ENCODE measurements at regions not wholly inside any gene's neighbourhood (a gene's known extent, or its start where the extent isn't known, plus 50 kb on each side); places are given as distances from the start of the nearest gene placed in this dataset.

DNA sequence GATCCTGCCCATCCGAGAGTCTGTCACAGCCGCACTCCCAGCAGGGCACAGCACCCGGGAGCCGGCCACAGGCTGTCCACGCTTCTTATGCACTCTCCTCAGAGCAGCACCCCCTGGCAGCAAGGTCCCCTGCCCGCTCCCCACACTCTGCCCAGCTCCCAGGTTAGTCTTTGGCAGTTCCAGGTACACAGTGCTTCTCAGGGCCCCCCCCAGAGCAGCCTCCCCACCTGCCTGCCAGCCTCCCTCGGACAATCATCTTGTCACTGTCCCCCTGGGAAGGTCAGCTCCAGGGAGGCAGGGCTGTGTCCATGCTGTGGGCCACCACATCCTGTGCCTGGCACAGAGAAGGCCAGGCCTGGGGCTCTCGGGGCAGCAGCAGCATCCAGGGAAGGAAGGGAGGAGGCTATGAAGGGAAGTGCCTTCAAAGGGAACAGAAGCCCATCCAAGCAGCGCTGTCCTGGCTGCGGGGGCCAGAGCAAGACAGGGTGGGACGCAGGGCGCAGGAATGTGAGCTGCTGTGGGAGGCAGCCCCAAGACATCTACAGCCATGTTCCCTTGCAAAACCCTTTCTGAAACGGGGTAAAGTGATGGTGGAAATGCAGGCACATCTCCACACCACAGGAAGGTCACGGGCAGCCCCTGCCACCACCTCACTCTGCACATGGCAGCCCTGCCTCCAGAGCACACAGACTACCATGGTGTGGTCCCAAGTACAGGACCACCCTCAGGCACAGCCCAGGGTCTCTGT, 68.6 kb upstream of the ADAMTS2 start:
- DNase-seq (ENCODE audit: low read depth, low spot score) (no peak), FAIRE-seq (no peak)
- H2AFZ ChIP-seq (ENCODE audit: low read depth, low read length): no peak overlapping the region
- H4K20me1 ChIP-seq (replicated peaks; ENCODE audit: control insufficient read depth, extremely low read depth, insufficient read depth, low read length): no peaks in the 10 kb centered on the region
- ChIA-PET POLR2A (no interaction called here), CTCF (no interaction called here)
- intact Hi-C loops (cut with micrococcal nuclease): no loop called here
- no peak overlapping the region for H3K4me2 ChIP-seq (ENCODE audit: insufficient read depth, low read length)
- no TSS peak for BruUV-seq (replicated peaks)
- dilution Hi-C loops (cut with MboI; ENCODE audit: extremely low pct_ligation_motif_present, low sequenced_read_pairs): no loop called here
- no peaks in the 10 kb centered on the region for H3K27me3 ChIP-seq (ENCODE audit: control insufficient read depth in 2 of 2, insufficient read depth in 2 of 2, low read length in 2 of 2)
- peaks cover 2% of the 10 kb centered on the region for H3K9me3 ChIP-seq (replicated peaks; ENCODE audit: control insufficient read depth, insufficient read depth, low read length)
- H3K9ac ChIP-seq (replicated peaks; ENCODE audit: extremely low read depth, insufficient read depth, low read length): no peak overlapping the region
- H3K27ac ChIP-seq (ENCODE audit: insufficient read depth, low read depth, low read length): no peak overlapping the region
- H3K9me1 ChIP-seq (replicated peaks; ENCODE audit: control insufficient read depth, extremely low read depth, insufficient read depth, low read length): no peaks in the 10 kb centered on the region
- no peaks in the 10 kb centered on the region for H3K79me2 ChIP-seq (ENCODE audit: control insufficient read depth, insufficient read depth, low read length)
- no peaks in the 10 kb centered on the region for H3K36me3 ChIP-seq (ENCODE audit: control insufficient read depth in 2 of 2, extremely low read depth in 1 of 2, insufficient read depth in 2 of 2, low read length in 2 of 2)
- no peak overlapping the region for H3K4me3 ChIP-seq (replicated peaks in 1 of 3; ENCODE audit: insufficient read depth in 1 of 3, low read depth in 1 of 3, low read length in 3 of 3)
- no peaks in the 10 kb centered on the region for H3K4me1 ChIP-seq (ENCODE audit: control insufficient read depth, extremely low read depth, insufficient read depth, low read length)
- TF ChIP-seq POLR2AphosphoS5 (IDR thresholded peaks at IDR 0.05; ENCODE audit: insufficient read depth, low read depth, low read length) (no peak), FOS (IDR thresholded peaks at IDR 0.05; ENCODE audit: borderline replicate concordance, insufficient read depth, low read length) (no peak), GATA2 (IDR thresholded peaks at IDR 0.05; ENCODE audit: insufficient read depth, insufficient read length, low read depth, low read length) (no peak), MYC (IDR thresholded peaks at IDR 0.05; ENCODE audit: low read depth, low read length) (no peak), EZH2 (IDR thresholded peaks at IDR 0.05; ENCODE audit: borderline replicate concordance, low read depth, low read length, severe bottlenecking) (no peak), JUN (IDR thresholded peaks at IDR 0.05; ENCODE audit: borderline replicate concordance, insufficient read depth, insufficient read length, low read depth) (no peak), POLR2A (IDR thresholded peaks at IDR 0.05; ENCODE audit: low read depth, low read length) (no peak)
- TF ChIP-seq, protein P1, sequence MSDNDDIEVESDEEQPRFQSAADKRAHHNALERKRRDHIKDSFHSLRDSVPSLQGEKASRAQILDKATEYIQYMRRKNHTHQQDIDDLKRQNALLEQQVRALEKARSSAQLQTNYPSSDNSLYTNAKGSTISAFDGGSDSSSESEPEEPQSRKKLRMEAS (IDR thresholded peaks at IDR 0.05; ENCODE audit: insufficient read depth, insufficient read length): no peak
- TF ChIP-seq, protein P2, sequence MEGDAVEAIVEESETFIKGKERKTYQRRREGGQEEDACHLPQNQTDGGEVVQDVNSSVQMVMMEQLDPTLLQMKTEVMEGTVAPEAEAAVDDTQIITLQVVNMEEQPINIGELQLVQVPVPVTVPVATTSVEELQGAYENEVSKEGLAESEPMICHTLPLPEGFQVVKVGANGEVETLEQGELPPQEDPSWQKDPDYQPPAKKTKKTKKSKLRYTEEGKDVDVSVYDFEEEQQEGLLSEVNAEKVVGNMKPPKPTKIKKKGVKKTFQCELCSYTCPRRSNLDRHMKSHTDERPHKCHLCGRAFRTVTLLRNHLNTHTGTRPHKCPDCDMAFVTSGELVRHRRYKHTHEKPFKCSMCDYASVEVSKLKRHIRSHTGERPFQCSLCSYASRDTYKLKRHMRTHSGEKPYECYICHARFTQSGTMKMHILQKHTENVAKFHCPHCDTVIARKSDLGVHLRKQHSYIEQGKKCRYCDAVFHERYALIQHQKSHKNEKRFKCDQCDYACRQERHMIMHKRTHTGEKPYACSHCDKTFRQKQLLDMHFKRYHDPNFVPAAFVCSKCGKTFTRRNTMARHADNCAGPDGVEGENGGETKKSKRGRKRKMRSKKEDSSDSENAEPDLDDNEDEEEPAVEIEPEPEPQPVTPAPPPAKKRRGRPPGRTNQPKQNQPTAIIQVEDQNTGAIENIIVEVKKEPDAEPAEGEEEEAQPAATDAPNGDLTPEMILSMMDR (IDR thresholded peaks at IDR 0.05; ENCODE audit: extremely low read depth in 1 of 2, insufficient read depth in 1 of 2, low read depth in 1 of 2, low read length in 2 of 2): no peak

Data from endothelial cell of umbilical vein (primary cell).